ENCODE measurements at regions not wholly inside any gene's neighbourhood (a gene's known extent, or its start where the extent isn't known, plus 50 kb on each side); places are given as distances from the start of the nearest gene placed in this dataset.

- TF ChIP-seq HDGF (IDR thresholded peaks at IDR 0.05) (no peak), SMC3 (IDR thresholded peaks at IDR 0.05; ENCODE audit: borderline replicate concordance, low read length) (peak; percentile 54; the same call in 1 of the 2 replicates), CTCF (IDR thresholded peaks at IDR 0.05 in 2 of 3, conservative IDR thresholded peaks at IDR 0.05 in 1 of 3; ENCODE audit: control insufficient read depth in 2 of 3, extremely low read depth in 1 of 3, insufficient read depth in 1 of 3, low read depth in 3 of 3, low read length in 3 of 3) (peak; percentile 68 to 84 (median 81)), CREM (IDR thresholded peaks at IDR 0.05; ENCODE audit: low read depth) (no peak), MYB (IDR thresholded peaks at IDR 0.05; ENCODE audit: borderline replicate concordance, low read depth, low read length) (no peak), IRF4 (IDR thresholded peaks at IDR 0.05; ENCODE audit: low read depth, low read length) (no peak), HDAC6 (IDR thresholded peaks at IDR 0.05; ENCODE audit: unreplicated experiment) (peak; percentile 75), NR2F1 (conservative IDR thresholded peaks at IDR 0.05) (peak; percentile 37; the same call in 1 of the 2 replicates), TAF1 (IDR thresholded peaks at IDR 0.05; ENCODE audit: borderline replicate concordance, low read depth, low read length) (no peak), TCF3 (IDR thresholded peaks at IDR 0.05; ENCODE audit: borderline replicate concordance, insufficient read depth, low read depth, low read length) (no peak)
Measured at GRCh38 chr10:29735628-29736365, 101.0 kb upstream of the SVIL start (continued).
